ENCODE measurements at regions not wholly inside any gene's neighbourhood (a gene's known extent, or its start where the extent isn't known, plus 50 kb on each side); places are given as distances from the start of the nearest gene placed in this dataset.

GRCh38 chr10:61605221-61605620, 57.5 kb upstream of the CABCOCO1 start:
- H3K9me3 ChIP-seq (replicated peaks) = no peaks in the 10 kb centered on the region
- intact Hi-C loops (cut with micrococcal nuclease) = no loop called here
- no peaks in the 10 kb centered on the region for H3K4me1 ChIP-seq
- TF ChIP-seq CTCF (IDR thresholded peaks at IDR 0.05; ENCODE audit: borderline replicate concordance) = no peak
- no peak overlapping the region for H3K27ac ChIP-seq (replicated peaks)
- H3K27me3 ChIP-seq (ENCODE audit: low read depth) = no peaks in the 10 kb centered on the region
- H3K36me3 ChIP-seq = no peaks in the 10 kb centered on the region
- H3K4me3 ChIP-seq = no peak overlapping the region
- no peak for DNase-seq

GRCh38 chr10:61600399-61600798, 62.3 kb upstream of the CABCOCO1 start:
- Histone ChIP-seq H3K9me3 (replicated peaks) (no peaks in the 10 kb centered on the region), H3K27ac (replicated peaks) (no peak overlapping the region), H3K36me3 (no peaks in the 10 kb centered on the region), H3K4me1 (no peaks in the 10 kb centered on the region), H3K27me3 (ENCODE audit: low read depth) (no peaks in the 10 kb centered on the region), H3K4me3 (no peak overlapping the region)
- TF ChIP-seq CTCF (IDR thresholded peaks at IDR 0.05; ENCODE audit: borderline replicate concordance) = no peak
- intact Hi-C loops (cut with micrococcal nuclease) = no loop called here
- DNase-seq = no peak

- no peaks in the 10 kb centered on the region for H3K9me3 ChIP-seq (replicated peaks)
- H3K4me1 ChIP-seq = no peaks in the 10 kb centered on the region
- intact Hi-C loops (cut with micrococcal nuclease) = no loop called here
- H3K4me3 ChIP-seq = no peak overlapping the region
- TF ChIP-seq CTCF (IDR thresholded peaks at IDR 0.05; ENCODE audit: borderline replicate concordance) = no peak
- no peaks in the 10 kb centered on the region for H3K36me3 ChIP-seq
- no peaks in the 10 kb centered on the region for H3K27me3 ChIP-seq (ENCODE audit: low read depth)
- no peak for DNase-seq
- H3K27ac ChIP-seq (replicated peaks) = no peak overlapping the region
Observed at GRCh38 chr10:61594430-61594829, 68.3 kb upstream of the CABCOCO1 start.

GRCh38 chr10:61592581-61592980, 70.1 kb upstream of the CABCOCO1 start:
- H3K9me3 ChIP-seq (replicated peaks) = no peaks in the 10 kb centered on the region
- intact Hi-C loops (cut with micrococcal nuclease) = no loop called here
- H3K4me3 ChIP-seq = no peak overlapping the region
- no peak for DNase-seq
- no peaks in the 10 kb centered on the region for H3K4me1 ChIP-seq
- H3K27ac ChIP-seq (replicated peaks) = no peak overlapping the region
- H3K27me3 ChIP-seq (ENCODE audit: low read depth) = no peaks in the 10 kb centered on the region
- TF ChIP-seq CTCF (IDR thresholded peaks at IDR 0.05; ENCODE audit: borderline replicate concordance) = no peak
- H3K36me3 ChIP-seq = no peaks in the 10 kb centered on the region

GRCh38 chr10:61589547-61590243, 73.0 kb upstream of the CABCOCO1 start:
- TF ChIP-seq CTCF (IDR thresholded peaks at IDR 0.05; ENCODE audit: borderline replicate concordance) = no peak

More at GRCh38 chr10:61589547-61590243, 73.0 kb upstream of the CABCOCO1 start:
- peaks cover 8% of the 10 kb centered on the region for H3K9me3 ChIP-seq (replicated peaks)
- H3K4me1 ChIP-seq = no peaks in the 10 kb centered on the region
- DNase-seq = no peak
- no peak overlapping the region for H3K27ac ChIP-seq (replicated peaks)
- H3K4me3 ChIP-seq = no peak overlapping the region
- intact Hi-C loops (cut with micrococcal nuclease) = no loop called here
- H3K27me3 ChIP-seq (ENCODE audit: low read depth) = no peaks in the 10 kb centered on the region
- no peaks in the 10 kb centered on the region for H3K36me3 ChIP-seq
